HG03135 (cell line): ENCODE measurements at regions not wholly inside any gene's neighbourhood (a gene's known extent, or its start where the extent isn't known, plus 50 kb on each side); places are given as distances from the start of the nearest gene placed in this dataset.
"Not testable (repeated sequence)": the region's sequence is repeated elsewhere in the genome, so short reads cannot be mapped to it uniquely, and the experiment has no call there.

Source experiments
- ATAC-seq: cut with Tn5 transposase; IDR thresholded peaks from one replicate; pipeline ENCODE4 v1.9.1; 2021; ENCODE audit warnings: mild to moderate bottlenecking, moderate library complexity; ENCODE audit not compliant: unreplicated experiment

DNA sequence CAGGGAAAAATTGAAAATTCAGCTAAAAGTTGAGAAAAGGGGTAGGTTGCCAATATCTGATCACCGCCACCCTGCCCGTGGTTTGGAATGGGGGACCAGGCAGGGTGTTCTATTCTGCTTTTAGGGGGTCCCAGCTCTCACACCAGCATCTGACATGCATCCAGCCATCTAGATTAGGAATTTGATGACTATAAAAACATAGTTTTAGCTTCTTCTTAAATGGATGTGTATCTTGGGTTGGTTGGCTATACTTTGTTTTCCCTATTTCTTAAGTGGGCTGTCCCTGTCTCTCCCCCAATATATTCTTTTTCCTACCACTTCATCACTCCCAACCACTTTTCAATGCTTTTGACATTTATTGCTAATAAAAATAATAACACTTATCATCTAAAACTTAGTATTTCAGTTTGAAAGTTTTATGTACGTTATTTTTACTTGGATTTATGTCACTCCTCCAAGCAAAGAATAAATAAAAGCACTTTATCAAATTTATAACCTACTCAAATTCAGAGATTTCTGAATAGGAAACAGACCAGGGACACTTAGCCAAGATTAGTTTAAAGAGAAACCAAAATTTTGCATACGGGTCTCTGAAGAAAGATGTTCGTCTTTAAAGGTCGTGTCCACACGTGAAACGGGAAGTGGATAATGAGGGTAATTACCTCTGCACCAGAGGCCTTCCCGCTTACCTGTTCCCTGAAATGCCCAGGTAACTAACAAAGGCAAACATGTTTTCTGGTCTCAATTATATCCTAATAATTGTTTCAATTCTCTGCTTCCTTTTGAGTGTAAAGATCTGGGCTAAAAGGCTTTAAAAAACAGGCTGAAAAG is 233.2 kb upstream of the AUTS2 start:
- ATAC-seq: no peak

DNA sequence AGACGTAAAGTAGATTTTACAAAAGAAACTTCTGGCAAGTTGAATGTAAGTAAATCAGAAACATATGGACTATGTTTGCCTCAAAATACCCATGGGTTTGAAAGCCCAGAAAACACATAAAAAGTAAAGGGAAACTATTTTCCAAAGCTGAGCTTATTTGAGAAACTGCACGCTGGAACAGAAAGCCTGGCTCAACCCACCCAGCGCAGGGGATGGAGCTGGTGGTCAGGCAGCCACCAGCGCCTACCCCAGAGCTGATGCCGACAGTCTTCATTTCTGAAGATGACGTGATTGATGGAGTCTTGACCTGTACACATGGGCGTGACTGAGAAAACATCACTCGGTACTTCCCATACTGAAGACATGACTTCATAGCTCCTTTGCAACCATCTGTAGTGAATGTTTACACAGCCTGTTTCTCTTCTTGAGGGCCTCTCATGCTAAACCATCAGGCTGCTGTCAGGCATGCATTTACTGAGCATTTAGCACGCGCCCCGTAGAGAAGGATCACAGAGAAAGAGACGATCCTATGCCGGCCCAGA is 232.6 kb upstream of the AUTS2 start:
- ATAC-seq: no peak

DNA sequence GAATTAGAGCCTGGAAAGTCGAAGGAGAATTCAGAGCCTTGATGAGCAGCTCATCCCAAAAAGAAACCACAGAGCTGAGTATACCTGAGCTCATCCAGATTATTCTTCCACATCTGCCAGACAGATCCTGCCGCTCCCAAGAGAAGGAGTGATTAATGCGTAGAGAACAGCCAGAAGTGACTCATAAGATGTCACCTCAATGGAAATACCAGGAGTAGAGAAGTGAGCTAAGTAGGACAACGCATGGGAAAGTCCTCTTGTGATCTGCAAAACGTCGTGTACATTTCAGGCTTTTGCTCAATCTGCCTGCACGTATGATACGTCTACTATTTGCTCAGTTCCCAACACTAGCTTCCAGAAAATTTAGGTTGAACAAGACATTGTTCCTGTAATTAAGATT is 230.5 kb upstream of the AUTS2 start:
- no peak for ATAC-seq

DNA sequence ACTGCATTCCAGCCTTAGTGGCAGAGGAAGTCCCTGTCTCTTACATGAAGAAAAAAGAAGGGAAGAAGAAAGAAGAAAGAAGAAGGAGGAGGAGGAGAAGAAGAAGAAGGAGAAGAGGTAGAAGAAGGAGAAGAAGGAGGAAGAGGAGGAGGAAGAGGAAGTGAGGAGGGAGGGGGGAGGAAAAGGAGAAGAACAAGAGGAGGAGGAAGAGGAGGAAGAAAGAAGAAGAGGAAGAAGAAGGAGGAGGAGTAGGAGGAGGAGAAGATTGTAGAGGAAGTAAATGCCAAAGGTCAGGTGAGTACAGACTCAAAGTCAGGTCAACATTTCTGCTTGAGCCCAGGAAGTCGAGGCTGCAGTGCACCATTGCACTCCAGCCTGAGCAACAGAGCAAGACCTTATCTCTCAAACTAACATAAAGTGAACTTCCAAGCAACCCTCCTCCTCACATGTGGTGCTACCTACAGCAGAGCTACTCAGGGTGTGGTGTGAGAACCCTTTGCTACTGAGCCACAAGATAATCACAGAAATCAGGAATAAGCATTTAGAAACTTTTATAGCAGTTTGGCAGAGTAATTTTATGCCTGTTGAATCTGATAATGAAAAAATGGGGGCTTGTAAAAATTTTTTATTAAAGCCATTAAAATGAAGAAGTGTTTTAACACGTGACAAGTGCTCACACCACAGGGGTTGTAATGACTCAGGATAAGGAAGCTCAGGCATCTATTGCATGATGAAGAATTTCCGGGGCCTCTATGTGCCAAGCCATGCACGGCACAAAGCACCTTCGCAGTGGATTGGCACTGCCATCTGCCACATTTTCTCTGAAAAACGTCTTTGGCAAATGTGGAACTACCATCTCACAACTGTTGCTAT is 224.9 kb upstream of the AUTS2 start:
- ATAC-seq: no peak

DNA sequence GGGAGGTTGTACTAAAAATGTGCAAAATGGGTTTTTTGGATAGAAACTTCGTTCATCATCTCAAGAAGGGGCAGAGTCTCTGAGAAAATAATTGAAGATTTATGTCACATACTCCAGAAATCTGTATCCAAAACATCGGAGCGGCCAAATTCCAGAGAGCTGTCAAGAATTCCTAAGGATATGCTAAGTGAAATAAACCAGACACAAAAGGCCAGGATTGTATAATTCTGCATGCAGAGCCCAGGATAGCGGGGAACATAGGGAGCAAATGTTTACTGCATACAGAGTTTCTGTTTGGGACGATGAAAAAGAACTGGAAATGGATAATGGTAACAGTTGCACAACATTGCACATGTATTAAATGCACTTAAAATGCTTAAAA is 224.2 kb upstream of the AUTS2 start:
- ATAC-seq: no peak

DNA sequence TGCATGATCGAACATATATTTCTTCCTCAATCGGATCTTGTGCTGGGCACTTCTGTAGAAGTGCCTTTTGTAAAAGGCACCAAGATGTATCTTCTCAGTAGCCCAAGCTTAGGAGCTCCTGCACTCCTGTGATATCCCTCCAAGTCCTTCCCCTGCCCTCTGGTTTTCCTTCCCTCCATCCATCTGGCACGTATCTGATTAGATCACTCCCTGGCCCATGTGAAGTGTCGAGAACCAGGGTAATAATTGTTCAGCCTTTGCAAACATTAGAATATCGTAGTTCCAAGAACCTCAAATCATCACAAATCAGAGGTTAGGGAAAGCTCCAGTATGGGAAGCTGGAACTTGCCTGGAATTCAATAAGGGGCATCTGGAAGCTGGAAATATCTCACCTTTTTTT is 221.1 kb upstream of the AUTS2 start:
- ATAC-seq: no peak

DNA sequence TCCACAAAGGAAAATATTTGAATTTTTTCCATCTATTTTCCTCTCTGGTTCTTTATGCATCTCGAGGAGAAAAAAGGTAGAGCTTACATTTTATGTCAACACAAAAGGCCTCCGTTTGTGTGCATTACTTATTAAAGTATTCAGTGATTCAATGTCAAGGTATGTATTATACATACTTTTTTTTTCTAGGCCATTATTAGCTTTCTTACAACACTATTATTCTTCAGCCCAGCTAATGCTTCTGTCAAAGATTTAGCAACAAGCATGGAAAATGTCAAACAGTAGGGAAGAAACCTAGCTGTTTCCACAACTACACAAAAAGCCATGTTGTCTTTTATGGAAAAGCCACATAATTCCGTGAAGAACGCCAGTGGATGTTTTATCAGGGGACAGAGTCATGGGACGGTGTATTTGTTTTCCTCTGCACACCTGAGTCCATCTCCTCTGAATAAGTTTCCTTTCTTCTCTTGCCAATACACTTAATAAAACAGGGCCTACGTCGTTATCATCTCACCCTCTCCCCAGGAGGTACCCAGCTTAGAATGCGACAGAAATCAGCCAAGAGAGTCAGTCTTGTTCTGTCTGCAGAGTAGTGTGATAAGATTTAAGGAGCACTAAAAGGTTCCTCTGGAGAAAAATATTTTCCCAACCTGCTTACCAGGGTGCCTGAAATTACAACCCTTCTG is 209.7 kb upstream of the AUTS2 start:
- ATAC-seq: no peak

DNA sequence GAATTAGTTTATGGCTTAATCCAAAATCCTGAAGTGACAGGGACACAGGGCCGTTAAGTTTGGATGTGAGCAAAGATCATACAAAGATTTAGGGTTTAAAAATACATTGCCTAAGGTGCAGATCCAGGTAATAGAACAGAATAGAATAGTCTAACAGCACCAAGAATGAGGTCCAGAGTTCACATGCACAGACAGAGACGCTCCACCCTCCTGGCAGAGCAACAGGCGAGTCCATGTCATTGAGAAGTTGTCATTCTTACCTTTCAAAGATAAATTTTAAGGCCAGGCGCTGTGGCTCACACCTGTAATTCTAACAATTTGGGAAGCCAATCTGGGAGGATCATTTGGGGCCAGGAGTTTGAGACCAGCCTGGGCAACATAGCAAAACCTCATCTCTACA is 209.1 kb upstream of the AUTS2 start:
- ATAC-seq: no peak

DNA sequence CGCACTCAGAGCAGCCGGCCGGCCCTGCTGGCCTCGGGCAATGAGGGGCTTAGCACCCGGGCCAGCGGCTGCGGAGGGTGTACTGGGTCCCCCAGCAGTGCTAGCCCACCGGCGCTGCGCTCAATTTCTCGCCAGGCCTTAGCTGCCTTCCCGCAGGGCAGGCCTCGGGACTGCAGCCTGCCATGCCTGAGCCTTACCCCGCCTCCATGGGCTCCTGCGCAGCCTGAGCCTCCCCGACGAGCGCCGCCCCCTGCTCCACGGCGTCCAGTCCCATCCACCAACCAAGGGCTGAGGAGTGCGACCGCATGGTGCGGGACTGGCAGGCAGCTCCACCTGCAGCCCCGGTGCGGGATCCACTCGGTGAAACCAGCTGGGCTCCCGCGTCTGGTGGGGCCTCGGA is 204.4 kb upstream of the AUTS2 start:
- not testable (repeated sequence) for ATAC-seq

DNA sequence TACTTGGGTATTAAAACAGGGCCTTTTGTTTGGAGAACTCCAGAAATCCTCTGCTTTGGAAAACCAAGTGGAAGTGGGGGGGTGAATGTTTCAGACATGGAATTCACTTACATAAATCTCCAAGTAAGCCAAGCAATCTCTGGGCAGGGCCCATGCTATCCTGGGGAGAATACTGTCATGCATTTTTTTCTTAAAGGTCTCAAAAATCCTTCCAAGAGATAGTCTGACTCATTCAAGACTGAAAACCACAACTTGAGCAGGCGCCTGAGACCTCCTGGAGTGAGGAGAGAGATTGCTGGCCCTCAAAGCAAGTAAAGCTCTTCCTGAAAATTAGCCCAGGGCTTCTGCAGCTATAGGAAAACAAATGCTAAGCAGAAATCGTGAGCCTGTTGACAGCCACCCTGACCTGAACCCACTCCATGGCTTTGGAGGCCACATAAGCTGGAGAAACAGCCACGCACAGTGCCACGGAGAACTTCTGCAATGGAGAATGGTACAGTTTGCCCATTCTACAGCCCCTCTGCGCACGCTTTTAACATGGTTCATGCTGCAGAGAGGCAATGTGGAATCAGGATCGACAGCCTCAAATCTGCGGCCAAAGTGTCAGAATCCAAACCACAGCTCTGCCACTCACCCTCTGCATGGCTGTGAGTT is 203.1 kb upstream of the AUTS2 start:
- no peak for ATAC-seq

DNA sequence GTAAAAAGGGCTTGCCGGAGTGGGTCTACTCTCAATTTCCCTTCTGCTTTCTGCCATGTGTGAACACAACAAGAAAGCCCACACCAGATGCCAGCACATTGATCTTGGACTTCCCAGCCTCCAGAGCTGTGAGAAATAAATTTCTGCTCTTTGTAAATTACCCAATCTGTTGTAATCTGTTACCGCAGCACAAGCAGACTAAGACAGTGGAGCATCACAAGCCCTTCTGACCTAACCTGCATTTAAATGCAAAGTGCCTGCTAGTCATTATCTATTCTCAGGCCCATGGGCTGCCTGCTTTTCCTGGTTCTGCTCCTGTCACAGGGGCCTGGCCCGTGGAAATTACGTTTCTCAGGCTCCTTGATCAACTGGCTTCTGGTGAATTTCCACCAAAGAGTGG is 199.3 kb upstream of the AUTS2 start:
- ATAC-seq: no peak

DNA sequence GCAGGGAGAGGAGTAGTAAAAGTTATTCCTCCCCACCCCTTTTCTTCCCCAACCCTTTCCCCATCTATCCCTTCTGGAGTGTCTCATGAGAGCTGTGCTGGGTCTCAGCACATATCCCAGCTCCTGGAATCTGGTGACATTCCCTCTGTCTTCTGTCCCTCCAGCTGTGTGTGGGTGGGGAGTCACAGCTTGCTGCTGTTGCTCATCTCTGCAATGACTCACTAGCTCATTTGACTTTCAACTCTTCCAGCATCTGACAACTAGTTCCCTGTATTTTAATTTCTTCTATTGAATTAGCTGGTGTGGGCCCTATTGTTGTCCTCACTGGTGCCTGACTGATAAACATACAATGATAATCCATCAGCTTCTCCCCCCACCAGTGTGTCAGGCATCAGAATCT is 198.9 kb upstream of the AUTS2 start:
- no peak for ATAC-seq

DNA sequence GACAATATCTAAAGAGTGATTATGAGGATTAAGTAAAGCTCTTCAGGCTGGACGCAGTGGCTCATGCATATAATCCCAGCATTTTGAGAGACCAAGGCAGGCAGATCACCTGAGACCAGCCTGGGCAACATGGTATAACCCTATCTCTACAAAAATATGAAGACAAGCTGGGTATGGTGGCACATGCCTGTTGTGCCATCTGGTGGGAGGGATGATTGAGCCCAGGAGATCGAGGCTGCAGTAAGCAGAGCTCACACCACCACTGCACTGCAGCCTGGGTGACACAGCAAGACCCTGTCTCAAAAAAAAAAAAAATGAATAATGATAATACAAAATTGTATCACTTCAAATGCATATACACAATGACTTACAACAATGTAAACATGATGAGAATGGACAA is 195.6 kb upstream of the AUTS2 start:
- ATAC-seq: no peak

DNA sequence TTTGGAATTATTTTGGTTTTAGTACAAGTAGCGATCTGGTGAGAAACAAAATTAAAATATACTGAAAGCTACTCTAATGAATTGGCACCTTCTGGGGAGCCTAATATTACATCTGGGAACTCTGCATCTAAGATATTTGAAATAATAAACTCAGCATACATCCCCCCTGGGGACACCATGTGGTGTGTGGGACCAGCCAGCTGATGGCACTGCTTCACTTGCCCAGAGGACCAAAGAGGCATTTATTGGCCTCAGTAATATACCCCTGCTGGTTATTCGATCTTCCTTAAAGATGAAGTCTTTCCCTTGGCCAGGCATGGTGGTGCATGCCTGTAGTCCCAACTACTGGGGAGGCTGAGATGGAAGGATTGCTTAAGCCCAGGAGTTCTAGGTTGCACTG is 195.1 kb upstream of the AUTS2 start:
- ATAC-seq: no peak

DNA sequence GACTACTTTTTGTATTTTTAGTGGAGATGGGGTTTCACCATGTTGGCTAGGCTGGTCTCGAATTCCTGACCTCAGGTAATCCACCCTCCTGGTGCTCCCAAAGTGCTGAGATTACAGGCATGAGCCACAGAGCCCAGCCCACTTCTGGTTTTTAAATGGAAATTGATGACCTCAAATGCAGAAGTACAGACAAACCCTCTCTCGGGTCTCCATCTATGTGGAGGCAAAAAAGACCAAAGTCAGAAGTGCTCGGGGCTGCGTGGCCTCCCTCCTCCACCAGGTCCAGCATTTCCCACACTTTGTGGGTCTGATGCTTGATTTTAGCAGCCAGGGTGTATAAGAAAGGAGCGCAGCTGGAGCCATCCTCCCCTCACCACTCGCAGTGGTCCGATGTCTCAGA is 187.3 kb upstream of the AUTS2 start:
- no peak for ATAC-seq

DNA sequence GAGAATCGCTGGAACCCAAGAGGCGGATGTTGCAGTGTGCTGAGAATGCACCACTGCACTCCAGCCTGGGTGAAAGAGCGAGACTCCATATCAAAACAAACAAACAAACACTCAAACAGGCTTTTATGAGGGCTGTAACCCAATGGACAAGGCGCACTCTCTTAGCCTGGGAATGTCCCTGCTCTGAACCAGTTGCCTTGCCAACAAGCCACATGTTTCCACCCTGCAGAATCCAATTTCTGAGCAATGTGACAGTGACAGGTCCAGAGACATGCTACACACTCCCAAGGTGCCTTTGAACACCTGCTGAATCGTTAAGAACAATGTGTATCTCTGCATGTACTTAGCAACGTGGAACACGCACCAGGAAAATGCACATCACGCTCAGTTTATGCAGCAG is 186.8 kb upstream of the AUTS2 start:
- no peak for ATAC-seq

DNA sequence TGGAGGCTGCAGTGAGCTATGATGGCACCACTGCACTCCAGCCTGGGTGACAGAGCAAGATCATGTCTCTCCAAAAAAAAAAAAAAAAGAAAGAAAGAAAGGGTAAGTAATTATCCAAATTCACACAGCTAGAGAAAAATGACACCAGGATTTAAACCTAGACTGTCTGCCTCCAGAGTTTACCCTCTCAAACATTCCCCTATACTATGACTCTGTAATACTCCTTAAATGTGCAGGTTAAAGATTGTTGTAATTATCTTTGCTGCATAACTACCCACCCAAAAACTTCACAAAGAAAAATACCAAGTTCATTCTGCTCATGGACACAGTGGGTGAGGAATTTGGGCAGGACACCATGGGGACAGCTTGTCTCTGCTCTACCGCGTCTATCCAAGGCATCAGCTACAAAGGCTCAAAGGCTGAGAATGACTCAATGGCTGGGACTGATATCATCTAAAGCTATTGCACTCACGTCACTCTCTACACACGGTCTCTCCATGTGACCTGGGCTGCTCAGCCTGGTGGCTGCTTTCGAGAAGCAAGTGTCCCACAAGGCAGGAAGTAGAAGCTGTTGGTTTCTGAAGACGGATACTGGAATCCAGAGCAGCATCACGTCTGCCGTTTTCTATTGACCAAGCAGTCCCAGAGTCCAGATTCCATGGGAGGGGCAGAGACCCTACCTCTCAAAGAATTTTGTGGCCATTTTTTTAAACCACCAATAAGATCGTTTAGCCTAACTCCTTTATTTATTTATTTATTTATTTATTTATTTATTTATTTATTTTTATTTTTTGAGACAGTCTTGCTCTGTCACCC is 185.7 kb upstream of the AUTS2 start:
- ATAC-seq: peak; percentile 78

DNA sequence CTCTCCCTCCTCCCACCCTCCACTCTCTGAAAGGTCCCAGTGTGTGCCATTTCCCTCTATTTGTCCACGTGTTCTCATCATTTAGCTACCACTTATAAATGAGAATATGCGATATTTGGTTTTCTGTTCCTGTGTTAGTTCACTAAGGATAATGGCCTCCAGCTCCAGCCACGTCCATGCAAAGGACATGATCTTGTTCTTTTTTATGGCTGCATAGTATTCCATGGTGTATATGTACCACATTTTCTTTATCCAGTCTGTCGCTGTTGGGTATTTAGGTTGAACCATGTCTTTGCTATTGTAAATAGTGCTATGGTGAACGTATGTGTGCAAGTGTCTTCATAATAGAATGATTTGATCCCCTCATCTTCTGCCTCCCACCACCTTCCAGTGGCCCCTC is 183.7 kb upstream of the AUTS2 start:
- ATAC-seq: no peak

DNA sequence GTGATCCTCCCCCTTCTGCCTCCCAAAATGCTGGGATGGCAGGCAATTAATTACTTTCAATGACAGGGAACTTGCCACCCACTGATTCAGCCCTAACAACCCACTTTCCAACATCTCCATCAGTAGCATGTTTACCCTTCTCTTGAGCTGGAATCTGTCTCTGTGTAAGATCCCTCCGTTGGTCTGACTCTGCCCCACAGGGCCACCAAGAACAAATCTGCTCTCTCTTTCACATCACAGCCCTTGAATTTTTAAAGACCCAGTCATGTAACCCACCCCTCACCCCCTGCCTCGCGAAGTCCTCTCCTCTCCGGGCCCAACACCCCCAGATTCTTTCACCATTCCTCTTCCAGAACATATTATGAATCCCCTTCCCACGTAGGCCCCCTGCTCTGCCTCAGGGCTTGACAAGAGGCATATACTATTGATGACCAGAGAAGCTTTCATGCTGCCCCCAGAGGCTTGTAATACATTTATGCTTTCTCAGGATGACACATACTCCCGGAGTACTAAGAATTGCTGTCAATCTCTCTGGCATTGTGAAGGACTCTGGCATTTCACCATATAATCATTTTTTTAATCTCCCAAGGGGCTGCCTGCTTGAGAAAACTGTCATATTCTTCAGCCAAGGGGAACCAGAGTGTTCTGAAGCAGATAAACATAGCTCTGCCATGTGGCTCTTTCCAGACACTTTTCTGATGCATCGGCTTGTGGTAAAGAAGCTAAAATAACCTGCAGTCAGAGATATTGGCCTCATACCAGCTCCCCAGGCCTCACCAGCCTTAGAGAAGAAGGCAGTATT is 179.2 kb upstream of the AUTS2 start:
- no peak for ATAC-seq
